Activated naive CD8-positive, alpha-beta T cell treated with anti-CD3 and anti-CD28 coated beads, Interleukin-2, amount 50 U/mL, for 24 hours (primary cell): ENCODE measurements at regions not wholly inside any gene's neighbourhood (a gene's known extent, or its start where the extent isn't known, plus 50 kb on each side); places are given as distances from the start of the nearest gene placed in this dataset.

ENCODE experiments used
- ATAC-seq: fragments of 150-1000 bp; cut with Tn5 transposase; one replicate; pipeline ENCODE4 v1.10.0; 2021
- DNase-seq: peaks from one replicate; pipeline ENCODE4 v3.0.0; 2021
- H3K27ac Mint-ChIP-seq: one replicate; pipeline ENCODE4 v1.8.0; 2021; ENCODE audit warnings: mild to moderate bottlenecking, mixed read lengths
- H3K27me3 Mint-ChIP-seq: one replicate; pipeline ENCODE4 v1.8.0; 2021; ENCODE audit warnings: mixed read lengths
- H3K36me3 Mint-ChIP-seq: one replicate; pipeline ENCODE4 v1.8.0; 2021; ENCODE audit warnings: low read depth, mixed read lengths
- H3K4me1 Mint-ChIP-seq: one replicate; pipeline ENCODE4 v1.8.0; 2021; ENCODE audit warnings: mixed read lengths
- H3K4me3 Mint-ChIP-seq: one replicate; pipeline ENCODE4 v1.8.0; 2021; ENCODE audit warnings: mild to moderate bottlenecking, moderate library complexity, mixed read lengths
- H3K9me3 Mint-ChIP-seq: one replicate; pipeline ENCODE4 v1.8.0; 2021; ENCODE audit warnings: mixed read lengths

DNA sequence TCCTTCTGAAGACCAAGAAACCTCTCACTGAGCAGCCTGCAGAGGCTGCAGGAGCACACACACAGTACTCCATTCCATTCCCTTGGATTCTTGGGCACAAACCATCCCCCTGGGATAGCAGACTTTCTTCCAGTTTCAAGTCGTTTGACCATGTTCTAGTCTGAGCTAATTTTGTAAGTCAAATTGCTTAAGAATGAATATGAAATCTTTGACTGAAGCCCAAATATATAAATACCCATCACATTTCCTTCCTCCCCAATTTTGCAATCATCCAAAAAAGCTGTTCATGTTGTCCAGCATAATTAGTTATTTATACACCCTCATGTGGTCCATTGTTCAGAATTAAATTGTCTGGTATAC, 231.2 kb upstream of the TPRG1 start:
- Mint-ChIP-seq H3K36me3 (no peaks in the 10 kb centered on the region), H3K4me3 (no peak overlapping the region), H3K4me1 (no peaks in the 10 kb centered on the region), H3K9me3 (peaks cover 9% of the 10 kb centered on the region), H3K27ac (no peak overlapping the region), H3K27me3 (peaks cover 2% of the 10 kb centered on the region)
- ATAC-seq (no peak), DNase-seq (no peak)

DNA sequence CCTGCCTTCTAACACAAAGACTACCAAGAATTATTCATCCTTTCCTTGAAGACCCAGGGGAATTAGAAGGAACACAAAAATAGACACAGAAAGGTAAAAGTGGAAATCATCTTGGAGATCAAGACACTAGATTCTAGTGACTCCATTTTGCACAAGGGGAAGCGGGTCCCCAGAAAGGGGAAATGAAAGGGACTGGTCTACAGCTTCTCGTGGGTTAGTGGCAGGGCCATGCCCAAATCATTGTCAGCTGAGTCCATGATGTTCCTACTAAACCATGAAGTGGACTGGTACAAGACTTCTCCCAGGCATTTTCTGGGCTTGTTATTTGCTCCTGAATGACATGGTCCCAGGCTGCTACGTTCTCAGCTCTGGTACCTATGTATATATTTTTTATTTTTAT, 230.7 kb upstream of the TPRG1 start:
- ATAC-seq (no peak), DNase-seq (no peak)
- peaks cover 9% of the 10 kb centered on the region for H3K9me3 Mint-ChIP-seq
- no peak overlapping the region for H3K27ac Mint-ChIP-seq
- no peaks in the 10 kb centered on the region for H3K4me1 Mint-ChIP-seq
- H3K36me3 Mint-ChIP-seq: no peaks in the 10 kb centered on the region
- peaks cover 2% of the 10 kb centered on the region for H3K27me3 Mint-ChIP-seq
- no peak overlapping the region for H3K4me3 Mint-ChIP-seq

GRCh38 chr3:188942191-188942590, 229.6 kb upstream of the TPRG1 start:
- H3K4me1 Mint-ChIP-seq: peaks cover 6% of the 10 kb centered on the region
- DNase-seq: no peak
- H3K27ac Mint-ChIP-seq: no peak overlapping the region
- peaks cover 9% of the 10 kb centered on the region for H3K9me3 Mint-ChIP-seq
- peaks cover 2% of the 10 kb centered on the region for H3K27me3 Mint-ChIP-seq
- no peak for ATAC-seq
- no peak overlapping the region for H3K4me3 Mint-ChIP-seq
- no peaks in the 10 kb centered on the region for H3K36me3 Mint-ChIP-seq

- no peak for ATAC-seq
- Mint-ChIP-seq H3K4me3 (no peak overlapping the region), H3K27ac (no peak overlapping the region), H3K36me3 (no peaks in the 10 kb centered on the region), H3K27me3 (peaks cover 4% of the 10 kb centered on the region), H3K4me1 (peaks cover 10% of the 10 kb centered on the region), H3K9me3 (peaks cover 9% of the 10 kb centered on the region)
- DNase-seq: no peak
These were observed 228.2 kb upstream of the TPRG1 start for GRCh38 chr3:188943591-188943990.

DNA sequence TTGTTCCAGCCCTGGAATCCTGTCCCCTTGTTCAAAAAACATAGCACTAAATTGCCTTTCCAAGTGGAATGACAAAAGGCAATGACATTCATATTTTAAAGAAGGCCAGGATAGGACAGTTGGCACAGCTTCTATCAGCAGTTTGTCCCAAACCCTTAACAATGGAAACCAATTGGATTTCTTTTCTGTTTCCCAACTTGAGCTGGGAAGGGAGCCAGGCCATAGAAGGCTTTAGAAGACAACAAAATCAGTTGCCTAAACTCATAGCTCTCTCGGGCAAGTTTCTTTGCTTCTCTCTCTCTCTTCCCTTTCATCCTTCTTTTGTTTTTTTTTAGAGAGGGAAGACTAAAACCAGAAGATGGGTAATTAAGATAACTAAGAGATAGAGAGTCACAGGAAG, 227.7 kb upstream of the TPRG1 start:
- no peak for DNase-seq
- Mint-ChIP-seq H3K4me3 (no peak overlapping the region), H3K9me3 (peaks cover 9% of the 10 kb centered on the region), H3K27ac (no peak overlapping the region), H3K27me3 (peaks cover 7% of the 10 kb centered on the region), H3K4me1 (peaks cover 15% of the 10 kb centered on the region), H3K36me3 (no peaks in the 10 kb centered on the region)
- ATAC-seq: no peak

- Mint-ChIP-seq H3K4me3 (no peak overlapping the region), H3K9me3 (peaks cover 9% of the 10 kb centered on the region), H3K27ac (no peak overlapping the region), H3K27me3 (peaks cover 7% of the 10 kb centered on the region), H3K4me1 (peaks cover 40% of the 10 kb centered on the region), H3K36me3 (no peaks in the 10 kb centered on the region)
- ATAC-seq: no peak
- no peak for DNase-seq
These were observed 225.2 kb upstream of the TPRG1 start for GRCh38 chr3:188946351-188947240.

GRCh38 chr3:188947401-188948280, 224.1 kb upstream of the TPRG1 start:
- Mint-ChIP-seq H3K4me3 (no peak overlapping the region), H3K27ac (no peak overlapping the region), H3K4me1 (peaks cover 43% of the 10 kb centered on the region), H3K9me3 (peaks cover 8% of the 10 kb centered on the region), H3K27me3 (peaks cover 6% of the 10 kb centered on the region), H3K36me3 (no peaks in the 10 kb centered on the region)
- ATAC-seq (no peak), DNase-seq (no peak)

GRCh38 chr3:188948281-188948996, 223.3 kb upstream of the TPRG1 start:
- peak; percentile 45 for ATAC-seq
- Mint-ChIP-seq H3K4me1 (peaks cover 43% of the 10 kb centered on the region), H3K27me3 (peaks cover 5% of the 10 kb centered on the region), H3K36me3 (no peaks in the 10 kb centered on the region), H3K4me3 (no peak overlapping the region), H3K9me3 (no peaks in the 10 kb centered on the region), H3K27ac (peak overlapping the region; percentile 62)
- DNase-seq: no peak

DNA sequence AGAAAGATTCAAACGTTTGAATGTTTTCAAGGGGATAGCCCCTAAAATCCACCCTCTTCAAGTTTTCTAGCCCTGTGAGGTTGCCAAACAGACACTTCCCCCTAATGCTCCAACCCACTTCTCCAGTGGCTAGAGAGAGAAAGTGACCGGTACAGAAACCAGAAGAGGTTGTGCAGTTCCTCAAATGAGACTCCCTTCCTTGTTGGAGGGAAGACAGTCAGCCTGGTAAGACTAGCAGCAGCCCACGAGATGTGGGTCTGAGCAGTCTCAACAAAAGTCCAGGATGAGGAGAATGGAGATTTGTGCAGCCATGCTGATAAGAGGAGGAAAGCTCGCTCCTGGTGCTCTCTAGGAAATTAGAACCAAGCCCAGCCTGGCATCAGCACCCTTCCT, 222.8 kb upstream of the TPRG1 start:
- ATAC-seq (no peak), DNase-seq (no peak)
- Mint-ChIP-seq H3K36me3 (no peaks in the 10 kb centered on the region), H3K27me3 (peaks cover 5% of the 10 kb centered on the region), H3K9me3 (no peaks in the 10 kb centered on the region), H3K4me1 (peaks cover 43% of the 10 kb centered on the region), H3K4me3 (no peak overlapping the region), H3K27ac (peak overlapping the region; percentile 62)

DNA sequence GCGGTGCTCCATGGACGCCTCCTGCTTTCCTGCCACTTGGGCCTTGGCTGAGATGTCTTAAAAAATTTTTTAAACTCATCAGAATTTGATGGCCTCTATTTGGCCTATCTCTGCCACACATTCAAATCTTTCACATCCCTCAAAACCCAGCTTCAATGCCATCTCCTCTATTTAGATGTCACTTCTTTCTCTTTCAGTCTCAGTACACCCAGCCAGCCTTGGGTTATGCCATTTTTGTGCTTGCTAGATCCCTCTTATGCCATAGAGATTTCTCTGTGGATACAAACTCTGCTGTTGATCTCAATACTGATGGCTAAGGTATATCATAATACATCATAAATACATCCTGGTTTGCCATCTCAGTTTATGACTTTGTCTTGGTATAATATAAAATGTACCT, 222.3 kb upstream of the TPRG1 start:
- no peak for DNase-seq
- Mint-ChIP-seq H3K4me3 (no peak overlapping the region), H3K27me3 (peaks cover 5% of the 10 kb centered on the region), H3K9me3 (no peaks in the 10 kb centered on the region), H3K36me3 (no peaks in the 10 kb centered on the region), H3K4me1 (peaks cover 47% of the 10 kb centered on the region), H3K27ac (no peak overlapping the region)
- ATAC-seq: no peak

- H3K4me1 Mint-ChIP-seq: peaks cover 51% of the 10 kb centered on the region
- peaks cover 5% of the 10 kb centered on the region for H3K27me3 Mint-ChIP-seq
- H3K4me3 Mint-ChIP-seq: no peak overlapping the region
- H3K27ac Mint-ChIP-seq: no peak overlapping the region
- H3K36me3 Mint-ChIP-seq: no peaks in the 10 kb centered on the region
- ATAC-seq (no peak), DNase-seq (no peak)
- no peaks in the 10 kb centered on the region for H3K9me3 Mint-ChIP-seq
These were observed 221.8 kb upstream of the TPRG1 start for GRCh38 chr3:188949996-188950395.

- Mint-ChIP-seq H3K27ac (peak overlapping the region; percentile 72), H3K4me1 (peaks cover 54% of the 10 kb centered on the region), H3K4me3 (no peak overlapping the region), H3K9me3 (no peaks in the 10 kb centered on the region), H3K27me3 (peaks cover 5% of the 10 kb centered on the region), H3K36me3 (no peaks in the 10 kb centered on the region)
- peak; percentile 92 for ATAC-seq
- DNase-seq: peak; percentile 41
These were observed 220.8 kb upstream of the TPRG1 start for GRCh38 chr3:188950832-188951489.

DNA sequence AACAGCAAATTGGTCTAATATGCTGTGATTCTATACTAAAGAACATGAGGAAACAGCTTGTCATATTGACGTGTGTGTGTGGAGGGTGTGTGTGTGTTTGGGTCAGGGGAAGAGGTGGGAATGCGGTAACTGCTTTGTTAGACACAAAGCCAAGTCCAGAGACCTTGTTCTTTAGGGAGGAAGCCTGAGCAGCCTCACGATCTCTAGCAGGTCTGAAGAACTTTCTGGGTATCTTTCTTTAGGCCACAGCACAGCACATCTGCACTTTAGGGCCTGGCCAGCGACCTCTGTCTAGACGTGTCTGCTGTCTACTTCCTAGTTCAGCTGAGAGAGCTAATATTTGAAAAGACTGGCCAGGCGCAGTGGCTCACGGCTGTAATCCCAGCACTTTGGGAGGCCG, 220.0 kb upstream of the TPRG1 start:
- H3K9me3 Mint-ChIP-seq: no peaks in the 10 kb centered on the region
- no peak overlapping the region for H3K27ac Mint-ChIP-seq
- no peaks in the 10 kb centered on the region for H3K36me3 Mint-ChIP-seq
- ATAC-seq (no peak), DNase-seq (no peak)
- peaks cover 5% of the 10 kb centered on the region for H3K27me3 Mint-ChIP-seq
- no peak overlapping the region for H3K4me3 Mint-ChIP-seq
- H3K4me1 Mint-ChIP-seq: peaks cover 57% of the 10 kb centered on the region

DNA sequence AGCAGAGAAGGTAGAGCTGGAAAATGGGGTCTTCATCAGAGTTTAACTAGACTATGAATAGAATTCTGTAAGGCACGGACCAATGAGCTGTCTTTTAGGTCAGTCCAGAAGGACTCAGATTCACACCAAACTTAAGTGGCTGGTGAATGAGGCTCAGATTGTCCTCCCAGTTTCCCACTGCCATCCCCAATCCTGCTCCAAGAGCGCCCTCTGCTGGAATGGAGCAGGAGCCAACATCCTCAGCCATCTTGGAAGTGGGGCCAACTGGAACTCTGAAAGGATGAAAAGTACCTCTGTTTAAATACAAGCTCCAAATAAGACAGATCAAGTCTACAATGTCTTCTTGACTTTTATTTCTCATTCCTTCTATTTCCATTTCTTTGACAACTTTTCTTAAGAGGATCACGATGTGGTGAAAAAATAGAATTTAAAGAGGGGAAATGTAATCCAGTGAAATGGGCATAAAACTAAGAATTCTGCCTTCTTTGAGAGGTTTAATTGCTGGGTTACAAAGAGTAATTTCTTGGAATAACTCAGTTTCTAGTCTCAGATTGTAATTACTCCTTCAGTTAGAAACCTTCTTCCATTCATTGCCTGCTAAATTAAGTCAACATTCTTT, 217.1 kb upstream of the TPRG1 start:
- no peak overlapping the region for H3K27ac Mint-ChIP-seq
- ATAC-seq (peak; percentile 53), DNase-seq (peak; percentile 84)
- H3K9me3 Mint-ChIP-seq: no peaks in the 10 kb centered on the region
- H3K4me3 Mint-ChIP-seq: no peak overlapping the region
- no peaks in the 10 kb centered on the region for H3K36me3 Mint-ChIP-seq
- H3K27me3 Mint-ChIP-seq: no peaks in the 10 kb centered on the region
- H3K4me1 Mint-ChIP-seq: peaks cover 46% of the 10 kb centered on the region
